ENCODE measurements at regions not wholly inside any gene's neighbourhood (a gene's known extent, or its start where the extent isn't known, plus 50 kb on each side); places are given as distances from the start of the nearest gene placed in this dataset.
"Not testable (repeated sequence)": the region's sequence is repeated elsewhere in the genome, so short reads cannot be mapped to it uniquely, and the experiment has no call there.

- no peak for DNase-seq (ENCODE audit: low read depth)
Measured at GRCh38 chr13:78540058-78540457, 63.3 kb downstream of the POU4F1 start.

- DNase-seq (ENCODE audit: low read depth) = not testable (repeated sequence)
Measured at GRCh38 chr13:78526044-78526443, 77.3 kb downstream of the POU4F1 start.

- no peak for DNase-seq (ENCODE audit: low read depth)
Measured at GRCh38 chr13:78524936-78525335, 78.4 kb downstream of the POU4F1 start.

- DNase-seq (ENCODE audit: low read depth) = no peak
Measured at GRCh38 chr13:78521091-78521490, 82.3 kb downstream of the POU4F1 start.

- DNase-seq (ENCODE audit: low read depth) = no peak
Measured at GRCh38 chr13:78520425-78520824, 82.9 kb downstream of the POU4F1 start.

- DNase-seq (ENCODE audit: low read depth) = not testable (repeated sequence)
Measured at GRCh38 chr13:78518482-78518881, 84.9 kb downstream of the POU4F1 start.

GRCh38 chr13:78499802-78500201 lies 103.5 kb downstream of the POU4F1 start:
- DNase-seq (ENCODE audit: low read depth) = no peak

- no peak for DNase-seq (ENCODE audit: low read depth)
Measured at GRCh38 chr13:78497702-78498355, 105.5 kb downstream of the POU4F1 start.

- DNase-seq (ENCODE audit: low read depth) = no peak
Measured at GRCh38 chr13:78491978-78492377, 111.4 kb downstream of the POU4F1 start.

- not testable (repeated sequence) for DNase-seq (ENCODE audit: low read depth)
Measured at GRCh38 chr13:78490225-78490624, 113.1 kb downstream of the POU4F1 start.

- DNase-seq (ENCODE audit: low read depth) = no peak
Measured at GRCh38 chr13:78487707-78488106, 115.6 kb downstream of the POU4F1 start.

- no peak for DNase-seq (ENCODE audit: low read depth)
Measured at GRCh38 chr13:78485803-78486202, 117.5 kb downstream of the POU4F1 start.

GRCh38 chr13:78478183-78478582 lies 125.2 kb downstream of the POU4F1 start:
- DNase-seq (ENCODE audit: low read depth) = no peak

- no peak for DNase-seq (ENCODE audit: low read depth)
Measured at GRCh38 chr13:78476910-78477309, 126.4 kb downstream of the POU4F1 start.

GRCh38 chr13:78468621-78469020 lies 134.7 kb downstream of the POU4F1 start:
- no peak for DNase-seq (ENCODE audit: low read depth)

GRCh38 chr13:78465250-78465649 lies 138.1 kb downstream of the POU4F1 start:
- no peak for DNase-seq (ENCODE audit: low read depth)

- no peak for DNase-seq (ENCODE audit: low read depth)
Measured at GRCh38 chr13:78460176-78460575, 143.2 kb downstream of the POU4F1 start.

- no peak for DNase-seq (ENCODE audit: low read depth)
Measured at GRCh38 chr13:78443839-78444238, 159.5 kb downstream of the POU4F1 start.

GRCh38 chr13:78437781-78438180 lies 165.6 kb downstream of the POU4F1 start:
- DNase-seq (ENCODE audit: low read depth) = no peak

- no peak for DNase-seq (ENCODE audit: low read depth)
Measured at GRCh38 chr13:78436311-78436710, 167.0 kb downstream of the POU4F1 start.

GRCh38 chr13:78431328-78431727 lies 172.0 kb downstream of the POU4F1 start:
- DNase-seq (ENCODE audit: low read depth) = no peak

- DNase-seq (ENCODE audit: low read depth) = no peak
Measured at GRCh38 chr13:78430811-78431210, 172.5 kb downstream of the POU4F1 start.

GRCh38 chr13:78430166-78430791 lies 173.1 kb downstream of the POU4F1 start:
- DNase-seq (ENCODE audit: low read depth) = no peak

- no peak for DNase-seq (ENCODE audit: low read depth)
Measured at GRCh38 chr13:78428646-78429045, 174.7 kb downstream of the POU4F1 start.

All from stimulated activated CD8-positive, alpha-beta memory T cell treated with anti-CD3 and anti-CD28 coated beads, Interleukin-7, amount 100 ng/mL, for 24 hours (primary cell).